ENCODE measurements at regions not wholly inside any gene's neighbourhood (a gene's known extent, or its start where the extent isn't known, plus 50 kb on each side); places are given as distances from the start of the nearest gene placed in this dataset.

- TF ChIP-seq POLR2AphosphoS5 (IDR thresholded peaks at IDR 0.05; ENCODE audit: insufficient read depth in 1 of 2, low read depth in 1 of 2), result no peak
- no peak for TF ChIP-seq CTCF (IDR thresholded peaks at IDR 0.05)
- no peak for TF ChIP-seq POLR2A (IDR thresholded peaks at IDR 0.05)
Measured at GRCh38 chr1:110768605-110769004, 93.9 kb upstream of the KCNA3 start.
